Lower leg skin (tissue), 3 donors: ENCODE measurements at regions not wholly inside any gene's neighbourhood (a gene's known extent, or its start where the extent isn't known, plus 50 kb on each side); places are given as distances from the start of the nearest gene placed in this dataset.

Experiments
- CTCF ChIP-seq, 3 donors: fragments of 450-650 bp; IDR thresholded peaks; one replicate each; pipeline ENCODE4 v1.5.1; 2016; ENCODE audit warnings: antibody characterized with exemption in 3 of 3, mild to moderate bottlenecking in 3 of 3, moderate library complexity in 2 of 3
- POLR2A ChIP-seq, 2 donors: fragments of 450-650 bp; IDR thresholded peaks; one replicate each; pipeline ENCODE4 v1.6.1; 2016 to 2017; ENCODE audit warnings: antibody characterized with exemption in 2 of 2, mild to moderate bottlenecking in 1 of 2, moderate library complexity in 1 of 2

- no peak for TF ChIP-seq CTCF (IDR thresholded peaks at IDR 0.05)
- TF ChIP-seq POLR2A (IDR thresholded peaks at IDR 0.05): no peak
These were observed 61.3 kb downstream of the PRLHR start for GRCh38 chr10:118534136-118534535.
